GM13976 (cell line): ENCODE measurements at regions not wholly inside any gene's neighbourhood (a gene's known extent, or its start where the extent isn't known, plus 50 kb on each side); places are given as distances from the start of the nearest gene placed in this dataset.

Source experiments
- DNase-seq: peaks from one replicate; pipeline ENCODE4 v3.0.0; 2012; ENCODE audit warnings: low spot score
- CTCF ChIP-seq: IDR thresholded peaks from 2 replicates; pipeline ENCODE4 v1.5.1; 2012; ENCODE audit warnings: borderline replicate concordance, mild to moderate bottlenecking; ENCODE audit not compliant: insufficient read depth; ENCODE audit errors: extremely low read depth, missing control alignments, control extremely low read depth
- in situ Hi-C: fragments of 300-500 bp; cut with MboI; formaldehyde crosslinking; loops from one replicate; pipeline ENCODE4 v1.12.0; 2022; ENCODE audit warnings: low sequenced_read_pairs, mixed read lengths, inconsistent platforms; ENCODE audit not compliant: unreplicated experiment

- in situ Hi-C loops = no loop called here
- no peak for TF ChIP-seq CTCF
- DNase-seq = no peak
Observed at GRCh38 chr4:35835893-35836292, 408.4 kb downstream of the ARAP2 start.

- in situ Hi-C loops = no loop called here
- TF ChIP-seq CTCF = no peak
- DNase-seq = no peak
Observed at GRCh38 chr4:35836596-35836995, 407.7 kb downstream of the ARAP2 start.

DNA sequence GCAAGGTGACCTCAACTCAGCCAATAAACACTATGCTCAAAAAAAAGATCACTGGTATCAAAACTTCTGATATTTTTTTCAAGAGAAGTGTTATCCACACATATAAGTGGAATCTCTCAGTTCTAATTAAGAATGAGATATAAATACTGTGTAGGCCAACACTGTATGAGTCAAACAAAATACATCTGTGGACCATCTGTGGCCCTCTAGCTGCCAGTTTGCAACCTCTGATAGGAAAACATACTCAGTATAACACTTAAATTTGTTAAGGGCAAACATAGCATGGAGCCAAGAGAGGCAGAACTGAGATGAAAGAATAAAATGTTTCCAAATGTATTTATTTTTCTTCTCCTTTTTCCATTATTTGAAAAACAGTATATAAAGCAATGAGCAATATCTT, 377.3 kb downstream of the ARAP2 start:
- no peak for TF ChIP-seq CTCF
- in situ Hi-C loops = no loop called here
- no peak for DNase-seq

DNA sequence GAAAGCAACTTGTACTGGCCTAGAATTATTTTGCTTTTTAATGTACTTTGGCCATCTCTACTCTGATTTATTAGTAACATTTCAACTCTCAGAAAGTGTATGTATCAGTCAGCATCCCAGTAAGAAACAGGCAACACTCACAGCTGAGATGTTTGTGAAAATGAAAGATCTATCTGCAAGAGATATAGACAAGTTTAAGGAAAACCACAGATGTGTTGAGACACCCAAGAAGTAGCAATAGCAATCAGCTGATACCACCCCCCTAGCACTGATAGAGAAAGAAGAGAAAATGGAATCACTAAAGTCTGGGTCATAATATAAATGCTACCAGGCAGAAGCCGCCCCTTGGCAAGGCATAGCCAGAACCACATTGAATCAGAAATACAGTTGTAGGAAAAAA, 372.0 kb downstream of the ARAP2 start:
- no peak for DNase-seq
- in situ Hi-C loops = no loop called here
- TF ChIP-seq CTCF = no peak

DNA sequence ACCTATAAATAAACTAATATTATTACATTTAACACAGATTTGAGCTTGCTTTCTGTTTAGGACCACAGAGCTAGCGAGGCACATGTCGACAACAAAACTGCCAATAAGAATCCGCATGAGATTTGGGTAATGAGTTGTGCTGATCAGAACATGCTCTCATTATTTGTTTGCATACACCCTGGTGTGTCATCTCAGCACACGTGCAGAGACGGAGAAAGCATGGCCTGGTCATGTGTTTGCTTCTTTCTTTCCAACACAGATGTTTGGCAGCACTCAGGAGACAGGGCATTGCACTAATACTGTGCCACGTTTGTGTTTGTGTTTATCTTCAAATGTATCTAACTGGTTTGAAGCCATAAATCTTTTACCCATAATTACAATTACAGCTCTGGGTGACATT, 364.8 kb downstream of the ARAP2 start:
- no peak for DNase-seq
- TF ChIP-seq CTCF = no peak
- in situ Hi-C loops = no loop called here

- no peak for DNase-seq
- TF ChIP-seq CTCF = no peak
- in situ Hi-C loops = no loop called here
Observed at GRCh38 chr4:35883108-35883507, 361.2 kb downstream of the ARAP2 start.

GRCh38 chr4:35884714-35885480, 359.4 kb downstream of the ARAP2 start:
- DNase-seq = no peak
- in situ Hi-C loops = no loop called here
- no peak for TF ChIP-seq CTCF
